Thyroid gland (tissue), 4 donors: ENCODE measurements at regions not wholly inside any gene's neighbourhood (a gene's known extent, or its start where the extent isn't known, plus 50 kb on each side); places are given as distances from the start of the nearest gene placed in this dataset.

Experiments
- POLR2A ChIP-seq, 2 donors: fragments of 450-650 bp; IDR thresholded peaks; one replicate each; pipeline ENCODE4 v1.6.1; 2017; ENCODE audit warnings: antibody characterized with exemption in 2 of 2, mild to moderate bottlenecking in 2 of 2, moderate library complexity in 1 of 2
- TF ChIP-seq, protein P1 (sequence below), 6 experiments: fragments of 200-600 bp in 3 of 6; fragments of 450-650 bp in 3 of 6; sonication (generic) in 3 of 6; IDR thresholded peaks; one replicate each; pipeline ENCODE4 v1.5.1; 2016 to 2019; ENCODE audit warnings: antibody characterized with exemption in 6 of 6, mild to moderate bottlenecking in 2 of 6, inconsistent platforms in 1 of 6, moderate library complexity in 1 of 6

DNA sequence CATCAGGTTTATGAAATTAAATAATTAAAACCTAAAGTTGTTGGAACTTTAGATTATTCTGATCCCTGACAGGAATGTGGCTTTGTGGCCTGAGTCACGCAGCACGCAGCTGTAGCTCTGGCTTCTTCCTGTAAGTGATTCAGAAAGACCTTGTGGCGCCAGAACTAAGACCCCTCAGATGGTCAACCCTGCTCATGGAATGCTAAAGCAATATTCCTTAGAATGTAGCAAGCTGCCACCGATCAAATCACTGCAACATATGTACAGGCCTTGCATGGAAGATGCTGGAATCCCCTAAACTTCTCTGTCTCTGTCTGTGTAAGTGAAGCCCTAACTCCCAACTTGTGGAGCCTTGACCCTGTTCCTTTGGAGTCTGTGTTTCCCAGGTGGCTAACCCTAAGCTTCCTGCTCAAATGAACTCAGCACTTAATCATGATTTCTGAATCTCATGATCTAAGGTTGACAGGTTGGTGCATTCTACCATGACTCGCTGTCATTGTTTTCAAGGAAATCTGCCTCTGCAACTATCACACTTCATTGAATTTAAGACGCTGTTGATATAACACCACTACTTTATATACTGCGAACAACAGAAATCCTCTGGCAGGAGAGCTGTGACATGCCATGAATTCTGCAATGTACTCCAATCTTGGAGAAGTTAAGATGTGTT lies 111.2 kb upstream of the CST7 start:
- TF ChIP-seq, protein P1, sequence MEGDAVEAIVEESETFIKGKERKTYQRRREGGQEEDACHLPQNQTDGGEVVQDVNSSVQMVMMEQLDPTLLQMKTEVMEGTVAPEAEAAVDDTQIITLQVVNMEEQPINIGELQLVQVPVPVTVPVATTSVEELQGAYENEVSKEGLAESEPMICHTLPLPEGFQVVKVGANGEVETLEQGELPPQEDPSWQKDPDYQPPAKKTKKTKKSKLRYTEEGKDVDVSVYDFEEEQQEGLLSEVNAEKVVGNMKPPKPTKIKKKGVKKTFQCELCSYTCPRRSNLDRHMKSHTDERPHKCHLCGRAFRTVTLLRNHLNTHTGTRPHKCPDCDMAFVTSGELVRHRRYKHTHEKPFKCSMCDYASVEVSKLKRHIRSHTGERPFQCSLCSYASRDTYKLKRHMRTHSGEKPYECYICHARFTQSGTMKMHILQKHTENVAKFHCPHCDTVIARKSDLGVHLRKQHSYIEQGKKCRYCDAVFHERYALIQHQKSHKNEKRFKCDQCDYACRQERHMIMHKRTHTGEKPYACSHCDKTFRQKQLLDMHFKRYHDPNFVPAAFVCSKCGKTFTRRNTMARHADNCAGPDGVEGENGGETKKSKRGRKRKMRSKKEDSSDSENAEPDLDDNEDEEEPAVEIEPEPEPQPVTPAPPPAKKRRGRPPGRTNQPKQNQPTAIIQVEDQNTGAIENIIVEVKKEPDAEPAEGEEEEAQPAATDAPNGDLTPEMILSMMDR (IDR thresholded peaks at IDR 0.05) = no peak
- TF ChIP-seq POLR2A (IDR thresholded peaks at IDR 0.05) = no peak
